Mesodermal cell (in vitro differentiated cells): ENCODE measurements at regions not wholly inside any gene's neighbourhood (a gene's known extent, or its start where the extent isn't known, plus 50 kb on each side); places are given as distances from the start of the nearest gene placed in this dataset.

Experiments
- H3K27ac ChIP-seq: 2 replicates; pipeline ENCODE4 v1.7.0; 2013; ENCODE audit warnings: mild to moderate bottlenecking, low read depth, low read length, moderate library complexity; ENCODE audit not compliant: severe bottlenecking
- H3K36me3 ChIP-seq: 2 replicates; pipeline ENCODE4 v1.7.1; 2013; ENCODE audit warnings: mild to moderate bottlenecking, low read length, moderate library complexity; ENCODE audit not compliant: control insufficient read depth, insufficient read depth
- H3K4me1 ChIP-seq: one replicate; pipeline ENCODE4 v1.7.1; 2013; ENCODE audit warnings: mild to moderate bottlenecking, low read length; ENCODE audit not compliant: insufficient read depth, control insufficient read depth, poor library complexity, severe bottlenecking
- H3K4me3 ChIP-seq: 2 replicates; pipeline ENCODE4 v1.7.0; 2013; ENCODE audit warnings: low read length, control low read depth, mild to moderate bottlenecking; ENCODE audit not compliant: insufficient read depth, poor library complexity, severe bottlenecking; ENCODE audit errors: extremely low read depth
- H3K9me3 ChIP-seq: 2 replicates; pipeline ENCODE4 v1.7.1; 2013; ENCODE audit warnings: mild to moderate bottlenecking, low read length, moderate library complexity; ENCODE audit not compliant: control insufficient read depth
- WGBS, 2 experiments: methylation state at CpG; one replicate each; pipeline ENCODE4 v1.1.5; 2013; ENCODE audit warnings: missing lambda C conversion rate in 2 of 2; ENCODE audit not compliant: insufficient coverage in 2 of 2; 5-methylcytosine and 5-hydroxymethylcytosine counted together

DNA sequence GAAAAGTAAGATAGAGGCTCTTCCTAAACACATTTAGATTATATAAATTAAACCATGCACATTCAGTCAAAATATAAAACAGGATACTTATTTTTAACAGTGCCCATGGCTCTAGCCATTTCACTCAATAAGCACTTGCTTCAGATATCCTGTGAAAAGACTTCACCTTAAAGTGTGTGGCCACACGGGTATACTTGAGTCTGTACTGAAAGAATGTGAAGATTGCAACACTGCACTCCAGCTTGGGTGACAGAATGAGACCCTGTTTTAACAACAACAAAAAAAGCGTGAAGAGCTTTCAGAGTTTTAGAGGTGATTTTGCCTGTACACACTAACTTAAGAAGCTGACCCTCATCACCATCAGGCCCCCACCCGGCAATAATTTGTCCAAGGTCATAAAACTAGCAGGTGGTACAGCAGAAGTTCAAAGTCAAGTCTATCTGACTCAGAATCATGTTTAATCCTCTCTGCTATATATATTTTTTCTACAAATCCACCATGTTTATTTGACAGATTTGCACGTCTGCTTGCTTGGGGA lies 203.5 kb upstream of the GUCY1A2 start:
- no peaks in the 10 kb centered on the region for H3K9me3 ChIP-seq
- H3K27ac ChIP-seq = no peak overlapping the region
- 70 to 88% methylated on average over 2 to 3 of the region's 4 CpGs for WGBS, 2 experiments
- H3K4me3 ChIP-seq = no peak overlapping the region
- H3K4me1 ChIP-seq = no peaks in the 10 kb centered on the region
- H3K36me3 ChIP-seq = no peaks in the 10 kb centered on the region

DNA sequence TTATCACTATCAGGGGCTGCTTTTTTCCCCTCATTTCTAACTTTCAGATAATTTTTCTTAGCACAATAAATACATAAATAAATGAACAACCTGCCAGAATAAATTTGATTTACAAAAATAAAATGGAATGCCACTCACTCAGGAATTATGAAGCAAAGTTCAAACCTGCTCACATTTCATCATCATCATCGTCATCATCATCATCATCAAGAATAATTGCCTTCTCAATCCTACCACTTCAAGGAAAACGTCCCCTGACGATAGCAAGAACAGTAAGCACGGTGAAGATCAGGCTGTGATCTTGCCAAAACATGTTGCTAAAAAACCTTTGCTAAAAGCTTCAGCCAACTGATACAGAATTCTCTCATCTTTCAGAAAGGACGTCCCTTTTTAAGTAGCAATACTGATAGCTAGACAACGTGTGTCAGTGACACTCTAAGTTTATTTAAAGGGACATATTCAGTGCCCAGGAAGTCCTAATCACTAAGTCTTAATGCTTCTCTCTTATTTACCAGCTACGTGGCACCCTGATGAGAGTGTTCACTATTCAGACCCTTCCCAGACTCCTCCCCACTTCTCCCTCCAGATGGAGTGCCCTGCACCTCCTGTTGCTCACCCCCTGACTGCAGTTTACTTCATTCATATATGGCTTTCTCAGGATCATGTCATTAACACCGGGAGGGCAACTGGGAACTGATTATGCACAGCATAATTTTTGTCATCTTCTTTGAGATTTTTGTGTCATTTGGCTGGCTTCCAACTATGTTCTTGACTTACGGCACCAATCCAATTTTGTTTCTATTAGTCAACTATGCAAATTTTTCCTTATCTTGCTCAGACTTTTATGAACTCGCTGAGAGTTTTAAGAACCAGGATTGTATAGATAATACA lies 200.1 kb upstream of the GUCY1A2 start:
- H3K36me3 ChIP-seq = no peaks in the 10 kb centered on the region
- no peaks in the 10 kb centered on the region for H3K4me1 ChIP-seq
- H3K27ac ChIP-seq = no peak overlapping the region
- no peaks in the 10 kb centered on the region for H3K9me3 ChIP-seq
- WGBS, 2 experiments = 69 to 74% methylated on average over 7 to 8 of the region's 10 CpGs
- H3K4me3 ChIP-seq = no peak overlapping the region

DNA sequence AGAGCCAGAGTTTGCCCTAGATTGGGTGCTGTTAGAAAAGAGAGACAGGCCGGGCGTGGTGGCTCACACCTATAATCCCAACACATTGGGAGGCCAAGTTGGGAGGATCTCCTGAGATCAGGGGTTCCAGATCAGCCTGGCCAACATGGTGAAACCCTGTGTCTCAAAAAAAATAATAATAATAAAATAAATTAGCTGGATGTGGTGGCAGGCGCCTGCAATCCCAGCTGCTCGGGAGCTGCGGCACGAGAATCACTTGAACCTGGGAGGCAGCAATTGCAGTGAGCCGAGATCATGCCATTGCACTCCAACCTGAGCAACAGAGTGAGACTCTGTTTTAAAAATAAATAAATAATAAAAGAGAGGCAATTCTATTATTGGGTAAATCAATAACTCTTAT lies 199.2 kb upstream of the GUCY1A2 start:
- H3K4me1 ChIP-seq = no peaks in the 10 kb centered on the region
- H3K4me3 ChIP-seq = no peak overlapping the region
- no peaks in the 10 kb centered on the region for H3K9me3 ChIP-seq
- no peaks in the 10 kb centered on the region for H3K36me3 ChIP-seq
- no CpG with 5 or more reads among the region's 7 CpGs for WGBS, 2 experiments
- H3K27ac ChIP-seq = no peak overlapping the region

DNA sequence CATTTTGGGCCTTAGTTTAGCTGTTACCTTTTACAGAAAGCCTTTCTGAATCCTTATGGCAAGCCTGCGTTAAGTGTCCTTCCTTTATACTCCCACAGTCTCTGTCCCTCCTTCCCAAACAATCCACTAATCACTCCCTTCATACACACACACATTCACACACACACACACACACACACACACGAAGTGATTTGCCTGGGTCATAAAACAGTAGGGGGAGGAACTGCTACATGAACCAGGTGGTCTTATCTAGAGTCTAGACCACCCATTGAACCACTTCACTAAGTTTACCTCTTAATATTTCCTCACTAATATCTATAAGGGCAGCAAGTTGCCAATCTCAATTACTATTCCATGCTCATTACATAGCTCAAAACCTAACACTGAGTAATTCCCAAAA lies 196.7 kb upstream of the GUCY1A2 start:
- Histone ChIP-seq H3K36me3 (no peaks in the 10 kb centered on the region), H3K9me3 (no peaks in the 10 kb centered on the region), H3K4me1 (no peaks in the 10 kb centered on the region), H3K27ac (no peak overlapping the region), H3K4me3 (no peak overlapping the region)
- WGBS, 2 experiments = 88% methylated on average over 1 of the region's 2 CpGs; no CpG with 5 or more reads in 1 of the 2 experiments

DNA sequence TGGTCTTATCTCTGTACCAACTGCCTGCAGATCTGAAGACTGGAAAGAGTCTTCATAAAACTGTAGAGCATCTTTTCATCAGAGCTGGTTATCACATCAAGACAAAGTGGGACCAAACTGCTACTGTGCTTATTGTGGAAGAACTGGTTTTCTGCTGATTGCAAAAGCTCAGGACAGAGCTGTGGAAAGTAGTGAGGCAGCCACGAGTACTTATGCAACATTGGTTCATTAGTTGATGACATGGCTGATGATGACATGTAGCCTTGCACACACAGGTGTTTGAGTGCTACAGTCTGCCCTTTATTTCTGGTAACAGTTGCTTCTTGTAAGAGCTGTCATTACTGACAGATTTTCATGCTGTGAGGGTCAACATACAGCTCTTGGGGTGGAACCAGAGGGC lies 185.4 kb upstream of the GUCY1A2 start:
- no peaks in the 10 kb centered on the region for H3K4me1 ChIP-seq
- H3K4me3 ChIP-seq = no peak overlapping the region
- 56 to 88% methylated on average over 1 of the region's 1 CpG for WGBS, 2 experiments
- H3K27ac ChIP-seq = no peak overlapping the region
- no peaks in the 10 kb centered on the region for H3K36me3 ChIP-seq
- no peaks in the 10 kb centered on the region for H3K9me3 ChIP-seq

DNA sequence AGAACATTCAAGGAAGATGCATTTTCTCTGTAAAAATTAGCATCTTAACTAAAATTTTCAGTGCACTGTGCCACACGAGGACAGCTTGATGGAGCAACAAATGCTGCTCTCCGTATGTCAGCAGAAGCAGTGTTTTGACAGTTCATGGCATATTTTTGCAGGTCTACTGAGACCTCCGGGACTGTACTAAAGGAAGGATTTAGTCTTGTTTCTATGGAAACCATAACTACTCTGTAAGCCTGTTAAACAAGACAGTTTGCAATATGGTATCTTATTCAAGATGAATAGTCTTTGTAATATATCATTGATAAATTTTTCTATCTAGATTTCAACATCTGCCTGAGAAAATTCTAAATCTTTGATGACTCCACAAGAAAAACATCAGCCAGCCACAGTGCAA lies 184.0 kb upstream of the GUCY1A2 start:
- Histone ChIP-seq H3K36me3 (no peaks in the 10 kb centered on the region), H3K4me1 (no peaks in the 10 kb centered on the region), H3K9me3 (no peaks in the 10 kb centered on the region), H3K4me3 (no peak overlapping the region), H3K27ac (no peak overlapping the region)
- WGBS, 2 experiments = 65 to 83% methylated on average over 1 to 2 of the region's 3 CpGs

DNA sequence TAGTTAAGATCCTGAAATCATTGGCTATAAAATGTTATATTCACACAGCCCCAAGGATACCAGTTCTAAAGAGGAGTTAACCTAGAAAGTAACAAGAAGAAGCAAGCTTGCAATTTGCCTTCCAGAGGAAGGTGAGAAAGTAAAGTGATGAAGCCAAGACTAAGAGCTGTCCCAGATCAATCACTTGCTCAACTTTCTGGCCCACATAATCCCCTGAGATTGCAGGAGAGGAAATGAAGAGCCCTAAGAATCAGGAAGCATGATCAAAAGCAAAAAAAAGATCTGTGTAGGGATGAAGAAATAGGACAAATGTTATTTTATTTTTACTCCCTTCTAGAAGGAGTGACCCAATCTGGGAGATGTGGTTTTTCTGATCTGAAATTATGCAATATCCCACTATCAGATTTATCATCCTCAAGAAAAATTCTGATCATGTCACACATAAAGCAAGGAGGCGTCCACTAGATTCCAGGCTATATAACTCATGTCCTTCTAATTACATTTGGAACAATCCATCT lies 180.3 kb upstream of the GUCY1A2 start:
- no peak overlapping the region for H3K4me3 ChIP-seq
- H3K4me1 ChIP-seq = no peaks in the 10 kb centered on the region
- no peaks in the 10 kb centered on the region for H3K9me3 ChIP-seq
- WGBS, 2 experiments = 80 to 100% methylated on average over 1 of the region's 1 CpG
- no peaks in the 10 kb centered on the region for H3K36me3 ChIP-seq
- no peak overlapping the region for H3K27ac ChIP-seq

DNA sequence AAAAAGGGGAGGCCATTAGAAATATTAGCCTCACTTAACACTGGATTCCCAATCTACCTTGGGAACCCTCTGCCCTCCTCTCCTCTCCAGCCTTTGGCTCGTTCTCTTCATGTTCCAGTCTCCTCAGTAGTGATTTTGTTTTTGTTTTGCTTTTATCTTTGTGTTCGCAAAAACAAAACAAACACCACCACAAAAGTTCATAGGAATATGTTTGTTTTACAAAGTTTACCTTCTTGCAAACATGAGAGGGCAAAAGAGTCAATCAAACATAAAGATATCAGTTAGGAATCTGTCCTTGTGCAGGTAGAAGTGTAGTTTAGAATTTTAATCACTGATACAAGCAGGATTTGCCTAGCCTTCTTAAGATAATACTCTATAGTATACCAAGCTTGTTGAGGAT lies 179.7 kb upstream of the GUCY1A2 start:
- H3K4me3 ChIP-seq = no peak overlapping the region
- no peak overlapping the region for H3K27ac ChIP-seq
- H3K36me3 ChIP-seq = no peaks in the 10 kb centered on the region
- H3K4me1 ChIP-seq = no peaks in the 10 kb centered on the region
- H3K9me3 ChIP-seq = no peaks in the 10 kb centered on the region
- no CpG with 5 or more reads among the region's 2 CpGs for WGBS, 2 experiments

DNA sequence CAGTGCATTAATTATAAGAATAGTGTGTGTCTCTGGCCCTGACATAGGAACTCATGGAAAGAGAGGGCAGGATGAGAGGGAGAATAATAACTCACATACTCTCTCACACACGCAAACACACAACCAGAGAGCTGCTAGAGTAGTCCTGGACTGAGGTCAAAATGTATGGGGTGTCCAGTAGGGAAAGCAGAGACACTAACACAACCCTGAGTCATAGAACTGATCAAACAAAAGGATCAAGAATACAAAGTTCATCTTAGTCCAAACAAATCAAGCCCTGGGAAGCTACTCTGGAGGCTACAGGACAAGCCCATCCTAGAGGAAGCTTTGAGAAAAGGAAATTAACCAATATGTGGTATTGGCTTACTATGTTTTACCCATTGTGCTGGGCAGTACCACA lies 178.5 kb upstream of the GUCY1A2 start:
- no peaks in the 10 kb centered on the region for H3K4me1 ChIP-seq
- WGBS, 2 experiments = no CpG with 5 or more reads among the region's 1 CpG
- no peaks in the 10 kb centered on the region for H3K9me3 ChIP-seq
- H3K4me3 ChIP-seq = no peak overlapping the region
- H3K36me3 ChIP-seq = no peaks in the 10 kb centered on the region
- no peak overlapping the region for H3K27ac ChIP-seq

DNA sequence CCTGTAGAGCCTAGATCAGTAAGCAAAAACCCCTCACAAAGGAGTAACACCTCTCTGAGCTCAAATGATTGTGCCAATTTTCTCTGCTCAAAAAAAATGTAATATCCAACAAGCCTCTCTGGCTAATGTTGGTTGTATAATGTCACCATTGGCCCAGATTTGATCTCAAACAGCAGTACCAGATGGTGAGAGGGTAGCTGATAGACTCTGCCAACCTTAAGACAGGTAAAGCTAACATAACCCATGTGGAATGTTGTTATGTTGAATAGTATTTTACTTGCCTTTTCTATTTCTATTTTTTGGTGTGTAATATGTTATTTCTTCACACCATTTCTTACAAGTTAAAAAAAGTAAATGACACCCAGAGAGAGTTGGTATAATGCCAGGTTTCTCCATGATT lies 166.7 kb upstream of the GUCY1A2 start:
- Histone ChIP-seq H3K4me1 (no peaks in the 10 kb centered on the region), H3K4me3 (no peak overlapping the region), H3K36me3 (no peaks in the 10 kb centered on the region), H3K27ac (no peak overlapping the region), H3K9me3 (no peaks in the 10 kb centered on the region)

DNA sequence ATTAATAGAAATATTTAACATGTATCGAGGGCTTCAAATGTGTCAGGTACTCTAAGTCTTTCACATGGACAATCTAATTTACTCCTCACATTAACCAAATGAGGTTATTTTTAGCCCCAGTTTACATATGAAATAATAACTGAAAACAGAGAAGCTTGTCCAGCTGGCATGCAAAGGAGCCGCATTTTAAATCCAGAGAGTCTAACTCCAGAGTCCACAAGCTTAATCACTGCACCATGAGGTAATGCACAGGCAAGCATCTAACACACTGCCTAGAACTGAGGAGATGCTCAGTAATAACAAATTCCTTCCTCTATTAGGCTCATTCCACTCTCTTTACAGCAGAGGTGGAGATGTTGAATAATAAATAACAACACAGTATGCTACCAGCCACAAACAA lies 165.7 kb upstream of the GUCY1A2 start:
- H3K9me3 ChIP-seq = no peaks in the 10 kb centered on the region
- H3K4me3 ChIP-seq = no peak overlapping the region
- H3K27ac ChIP-seq = no peak overlapping the region
- no peaks in the 10 kb centered on the region for H3K36me3 ChIP-seq
- WGBS, 2 experiments = 88 to 100% methylated on average over 1 to 2 of the region's 2 CpGs
- H3K4me1 ChIP-seq = no peaks in the 10 kb centered on the region
